ENCODE measurements at regions not wholly inside any gene's neighbourhood (a gene's known extent, or its start where the extent isn't known, plus 50 kb on each side); places are given as distances from the start of the nearest gene placed in this dataset.

- no peak for DNase-seq (ENCODE audit: low read depth in 2 of 2)
Measured at GRCh38 chr1:38336301-38336923, 289.8 kb upstream of the POU3F1 start.

- no peak for DNase-seq (ENCODE audit: low read depth in 2 of 2)
Measured at GRCh38 chr1:38334930-38335592, 288.5 kb upstream of the POU3F1 start.

DNA sequence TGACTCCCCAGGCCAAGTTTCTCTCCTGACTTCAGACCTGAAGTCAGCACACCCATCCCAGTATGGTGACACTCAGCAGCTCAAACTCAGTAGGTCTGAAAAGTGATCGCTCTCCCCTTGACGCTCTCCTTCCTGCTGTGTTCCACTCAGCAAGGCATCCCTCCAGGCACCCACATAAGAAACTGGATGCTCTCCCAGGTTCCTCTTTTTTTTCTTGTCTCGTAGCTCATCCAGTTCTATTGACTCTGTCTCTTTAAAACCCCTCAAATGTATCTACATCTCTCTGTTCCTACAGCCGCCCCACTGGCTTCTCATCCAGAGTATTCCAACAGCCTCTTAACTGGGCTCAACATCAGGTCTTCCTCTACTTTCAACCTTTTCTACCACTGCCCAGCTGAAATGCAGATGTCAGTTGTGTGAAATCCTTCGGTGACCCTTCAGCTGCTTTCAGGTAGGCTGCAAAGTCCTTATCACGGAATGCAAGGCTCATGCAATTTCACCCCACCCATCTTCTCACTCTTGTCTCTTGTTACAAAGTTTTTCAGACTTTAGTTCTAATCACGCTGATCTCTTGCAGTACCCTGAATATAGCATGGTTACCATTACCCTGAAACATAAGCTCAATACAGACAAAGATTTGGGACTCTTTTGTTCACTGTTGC is 286.2 kb upstream of the POU3F1 start:
- no peak for DNase-seq (ENCODE audit: low read depth in 2 of 2)

DNA sequence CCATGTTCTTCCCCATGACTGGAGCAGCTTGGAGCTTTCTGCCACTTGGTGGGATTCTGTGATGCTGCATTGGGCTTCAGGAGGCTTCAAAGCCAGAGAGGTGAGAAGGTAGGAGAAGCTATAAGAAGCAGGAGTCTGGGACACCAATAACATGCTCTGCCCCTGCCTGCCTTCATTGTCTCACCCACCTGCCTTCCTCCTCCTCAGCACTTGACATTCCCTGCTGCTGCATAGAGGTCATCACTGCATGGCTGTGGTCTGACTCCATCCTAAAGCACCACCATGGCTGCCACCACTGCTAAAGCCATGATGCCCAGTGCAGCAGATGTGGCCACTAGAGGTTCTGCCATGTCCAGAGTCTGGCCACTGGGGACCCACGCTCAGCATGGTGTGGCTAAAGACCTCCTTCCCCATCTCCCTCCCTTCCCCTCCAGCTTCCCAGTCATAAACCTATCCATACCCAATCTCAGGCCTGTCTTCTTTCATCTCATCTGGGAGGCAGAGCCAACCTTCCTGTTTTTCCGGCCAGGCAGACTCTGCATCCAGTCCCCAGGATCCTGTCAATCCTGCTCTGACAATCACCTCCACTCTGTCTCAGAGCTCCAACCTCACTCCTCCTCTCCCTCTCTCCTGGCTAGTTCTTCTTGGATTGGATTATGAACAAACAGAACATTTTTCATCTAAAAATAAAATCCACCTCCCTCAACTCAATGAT is 285.1 kb upstream of the POU3F1 start:
- DNase-seq (ENCODE audit: low read depth in 2 of 2) = no peak

DNA sequence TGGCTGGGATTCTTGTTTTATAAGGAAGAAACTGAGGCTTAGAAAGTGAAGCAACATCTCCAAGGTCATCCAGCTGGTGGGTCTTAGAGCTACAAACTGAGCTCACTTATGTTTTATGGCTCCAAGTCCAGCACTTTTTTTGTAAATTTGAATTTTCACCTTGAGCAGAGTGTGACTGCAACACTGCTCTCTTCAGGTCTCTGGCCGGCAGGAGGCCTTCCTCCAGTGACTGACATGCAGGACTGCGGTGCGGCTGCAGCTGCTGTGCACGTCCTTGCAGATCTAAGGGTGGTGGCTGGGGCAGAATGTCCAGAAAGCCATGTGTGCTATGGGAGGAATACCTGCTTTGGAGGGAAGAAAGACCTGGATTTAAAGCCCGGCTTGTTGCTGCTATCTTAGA is 284.2 kb upstream of the POU3F1 start:
- DNase-seq (ENCODE audit: low read depth in 2 of 2) = no peak

- no peak for DNase-seq (ENCODE audit: low read depth in 2 of 2)
Measured at GRCh38 chr1:38329644-38330043, 283.1 kb upstream of the POU3F1 start.

- DNase-seq (ENCODE audit: low read depth in 2 of 2) = no peak
Measured at GRCh38 chr1:38328278-38329035, 281.9 kb upstream of the POU3F1 start.

- DNase-seq (ENCODE audit: low read depth in 2 of 2) = no peak
Measured at GRCh38 chr1:38327559-38327973, 281.0 kb upstream of the POU3F1 start.

GRCh38 chr1:38326856-38327255 is 280.3 kb upstream of the POU3F1 start:
- DNase-seq (ENCODE audit: low read depth in 2 of 2) = no peak

DNA sequence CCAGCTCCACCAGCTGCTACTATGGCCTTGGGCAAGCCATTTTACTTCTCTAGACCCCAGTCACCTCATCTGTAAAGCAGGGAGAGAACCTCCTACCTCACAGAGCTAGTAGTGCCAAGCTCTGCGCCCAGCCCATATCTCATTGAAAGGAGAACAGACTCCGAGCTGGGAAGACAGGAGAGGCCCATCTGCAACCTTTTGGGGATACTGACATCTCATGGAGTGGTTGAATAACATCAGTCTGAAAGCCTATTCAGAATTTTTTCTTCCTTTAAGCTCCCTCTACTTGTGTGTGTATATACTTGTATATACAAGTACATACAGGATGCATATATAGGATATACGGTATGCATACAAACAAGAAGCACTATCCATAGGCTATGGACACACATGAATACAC is 279.5 kb upstream of the POU3F1 start:
- DNase-seq (ENCODE audit: low read depth in 2 of 2) = no peak

- no peak for DNase-seq (ENCODE audit: low read depth in 2 of 2)
Measured at GRCh38 chr1:38312753-38313152, 266.2 kb upstream of the POU3F1 start.

GRCh38 chr1:38310079-38310478 is 263.5 kb upstream of the POU3F1 start:
- DNase-seq (ENCODE audit: low read depth in 2 of 2) = no peak

DNA sequence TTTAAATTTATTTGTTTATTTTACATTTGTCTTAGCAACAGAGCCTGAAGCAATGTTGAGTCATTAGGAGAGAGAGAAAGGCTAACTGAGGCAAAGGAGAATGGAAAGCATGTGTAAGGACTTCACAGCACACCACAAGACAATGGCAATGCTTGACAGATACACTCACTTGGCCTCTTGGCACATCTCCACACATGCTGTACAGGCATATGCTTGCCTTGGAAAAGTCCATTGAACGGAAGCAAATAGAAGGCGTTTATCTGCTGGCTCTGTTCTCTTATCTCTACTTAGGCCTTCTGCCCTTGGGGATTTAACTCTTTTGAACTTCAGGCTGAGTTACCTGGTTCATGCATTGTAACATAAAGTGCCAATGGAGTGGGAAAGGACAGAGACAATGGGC is 262.2 kb upstream of the POU3F1 start:
- DNase-seq (ENCODE audit: low read depth in 2 of 2) = no peak

- DNase-seq (ENCODE audit: low read depth in 2 of 2) = no peak
Measured at GRCh38 chr1:38305666-38306065, 259.1 kb upstream of the POU3F1 start.

DNA sequence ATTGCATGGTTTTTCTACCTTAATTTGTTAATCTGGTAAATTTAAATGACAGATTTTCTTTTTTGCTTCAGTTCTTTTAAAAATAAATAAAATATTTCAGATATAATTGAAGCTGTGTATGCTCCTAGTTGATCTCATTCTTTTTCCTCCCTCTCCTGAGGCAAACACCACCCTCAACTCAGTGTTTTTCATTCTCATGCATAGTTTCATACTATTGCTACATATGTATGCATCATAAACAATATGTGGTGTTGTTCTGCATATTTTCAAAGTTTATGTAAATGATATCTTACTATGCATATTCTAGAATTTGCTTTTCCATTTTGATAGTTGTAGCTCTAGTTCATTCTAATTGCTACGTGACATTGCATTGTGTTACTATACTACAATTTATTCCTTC is 257.2 kb upstream of the POU3F1 start:
- no peak for DNase-seq (ENCODE audit: low read depth in 2 of 2)

GRCh38 chr1:38301040-38301439 is 254.4 kb upstream of the POU3F1 start:
- DNase-seq (ENCODE audit: low read depth in 2 of 2) = no peak

DNA sequence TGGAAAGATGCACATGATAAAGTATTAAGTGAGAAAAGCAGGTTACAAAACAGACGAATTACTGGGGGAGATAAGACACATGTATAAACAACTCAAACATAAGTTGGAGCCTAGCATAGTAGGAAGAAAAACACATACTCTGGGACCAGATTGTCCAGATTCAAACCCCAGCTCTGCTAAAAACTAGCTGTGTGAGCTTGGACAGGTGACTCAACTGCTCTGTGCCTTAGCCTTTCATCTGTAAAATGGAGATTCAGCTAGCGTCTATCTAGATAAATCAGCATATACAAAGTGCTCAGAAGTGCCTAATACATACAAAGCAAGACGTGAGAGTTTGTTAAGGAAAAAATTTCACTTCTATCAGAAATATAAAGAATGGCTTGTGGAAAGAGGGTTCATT is 254.0 kb upstream of the POU3F1 start:
- no peak for DNase-seq (ENCODE audit: low read depth in 2 of 2)

DNA sequence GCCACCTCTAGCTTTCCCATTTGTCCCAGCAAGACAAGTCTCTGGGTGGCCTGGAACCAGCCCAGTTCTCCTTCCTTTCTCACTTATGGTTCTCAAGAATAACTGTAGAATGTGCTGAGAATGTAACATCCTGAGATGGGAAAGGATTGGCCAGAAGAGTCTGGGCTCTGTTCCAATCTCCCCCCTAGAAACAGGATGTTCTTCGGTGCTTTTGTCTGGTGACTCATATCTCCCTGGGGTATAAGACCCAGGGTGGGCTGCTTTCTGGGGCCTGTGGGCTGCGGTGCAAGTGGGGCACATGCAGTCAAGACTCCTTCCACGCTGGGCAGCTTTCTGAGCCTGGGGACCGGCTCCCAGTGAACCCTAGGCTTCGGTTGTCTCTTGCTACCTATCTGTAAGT is 251.2 kb upstream of the POU3F1 start:
- no peak for DNase-seq (ENCODE audit: low read depth in 2 of 2)

GRCh38 chr1:38297246-38297645 is 250.7 kb upstream of the POU3F1 start:
- no peak for DNase-seq (ENCODE audit: low read depth in 2 of 2)

- DNase-seq (ENCODE audit: low read depth in 2 of 2) = no peak
Measured at GRCh38 chr1:38296047-38296446, 249.5 kb upstream of the POU3F1 start.

DNA sequence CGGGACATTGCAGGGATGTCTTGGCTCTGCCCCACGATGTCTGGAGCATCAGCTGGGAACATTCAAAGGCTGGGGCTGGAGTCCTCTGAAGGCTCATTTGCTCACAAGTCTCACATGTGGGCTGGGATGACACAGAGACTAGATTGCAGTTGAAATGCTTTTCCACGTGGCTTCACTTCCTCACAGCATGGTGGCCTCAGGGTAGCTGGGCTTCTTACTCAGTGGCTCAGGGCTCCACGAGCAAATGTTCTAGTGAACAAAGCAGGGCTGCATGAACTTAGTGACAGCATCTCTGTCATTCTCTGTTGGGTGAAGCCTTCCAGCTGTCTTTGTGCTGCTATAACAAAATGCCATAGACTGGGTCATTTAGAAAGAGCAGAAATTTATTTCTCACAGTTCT is 247.0 kb upstream of the POU3F1 start:
- DNase-seq (ENCODE audit: low read depth in 2 of 2) = no peak

- DNase-seq (ENCODE audit: low read depth in 2 of 2) = no peak
Measured at GRCh38 chr1:38292969-38293368, 246.4 kb upstream of the POU3F1 start.
